HL-60 (cell line): ENCODE measurements at regions not wholly inside any gene's neighbourhood (a gene's known extent, or its start where the extent isn't known, plus 50 kb on each side); places are given as distances from the start of the nearest gene placed in this dataset.
A peak's percentile ranks its signal among the peaks of the same experiment; 100 is the strongest.
"Not testable (repeated sequence)": the region's sequence is repeated elsewhere in the genome, so short reads cannot be mapped to it uniquely, and the experiment has no call there.

Experiments used
- DNase-seq, 2 experiments: peaks; one replicate each; pipeline ENCODE4 v3.0.0-alpha.2; 2010 to 2020; ENCODE audit warnings: low read depth in 1 of 2, low spot score in 1 of 2
- H3K27ac ChIP-seq: fragments of 250-450 bp; sonication (Bioruptor Pico); replicated peaks from 2 replicates; pipeline ENCODE4 v1.5.1; 2020; ENCODE audit warnings: mild to moderate bottlenecking, moderate library complexity
- H3K27me3 ChIP-seq: fragments of 250-450 bp; sonication (Bioruptor Pico); 2 replicates; pipeline ENCODE4 v1.5.1; 2021; ENCODE audit warnings: mild to moderate bottlenecking, moderate library complexity; ENCODE audit not compliant: insufficient read depth, poor library complexity, severe bottlenecking
- H3K4me3 ChIP-seq: replicated peaks from 2 replicates; pipeline ENCODE4 v1.5.1; 2011; ENCODE audit warnings: mild to moderate bottlenecking, control low read depth, low read length; ENCODE audit not compliant: insufficient read depth
- CTCF ChIP-seq: IDR thresholded peaks from one replicate; pipeline ENCODE4 v1.5.1; 2011; ENCODE audit warnings: low read length, control low read depth, inconsistent platforms; ENCODE audit not compliant: insufficient read depth
- GABPA ChIP-seq: IDR thresholded peaks from 2 replicates; pipeline ENCODE4 v1.6.1; 2012; ENCODE audit warnings: low read depth
- POLR2AphosphoS5 ChIP-seq: IDR thresholded peaks from 2 replicates; pipeline ENCODE4 v1.6.1; 2012; ENCODE audit warnings: low read depth
- REST ChIP-seq: IDR thresholded peaks from 2 replicates; pipeline ENCODE4 v1.6.1; 2012; ENCODE audit warnings: low read depth; ENCODE audit not compliant: insufficient replicate concordance
- SPI1 ChIP-seq: IDR thresholded peaks from 2 replicates; pipeline ENCODE4 v1.6.1; 2012; ENCODE audit warnings: low read depth, mild to moderate bottlenecking, borderline replicate concordance

DNA sequence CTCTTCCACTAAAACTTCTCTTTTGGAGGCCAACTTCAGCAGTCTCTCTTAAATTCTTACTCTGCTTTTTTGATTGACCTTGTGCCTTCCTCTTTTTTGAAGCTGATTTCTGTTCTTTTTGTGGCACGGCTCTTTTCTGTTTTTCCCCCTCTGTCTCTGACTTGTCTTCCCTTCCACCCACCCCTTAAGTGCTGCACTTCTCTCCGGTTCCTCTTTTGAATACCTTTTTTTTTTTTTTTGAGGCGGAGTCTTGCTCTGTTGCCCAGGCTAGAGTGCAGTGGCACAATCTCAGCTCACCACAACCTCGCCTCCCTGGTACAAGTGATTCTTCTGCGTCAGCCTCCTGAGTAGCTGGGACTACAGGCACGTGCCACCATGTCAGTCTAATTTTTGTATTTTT lies 211.9 kb downstream of the BLID start:
- Histone ChIP-seq H3K27ac (no peak overlapping the region), H3K4me3 (no peak overlapping the region), H3K27me3 (no peaks in the 10 kb centered on the region)
- TF ChIP-seq REST (no peak), POLR2AphosphoS5 (no peak), GABPA (no peak), SPI1 (peak; percentile 52; the same call in 1 of the 2 replicates), CTCF (no peak)
- peak in 1 of 2 experiments; percentile 10 for DNase-seq

- Histone ChIP-seq H3K27me3 (peaks cover 3% of the 10 kb centered on the region), H3K27ac (no peak overlapping the region), H3K4me3 (no peak overlapping the region)
- TF ChIP-seq CTCF (no peak), POLR2AphosphoS5 (no peak), SPI1 (no peak), GABPA (no peak), REST (no peak)
- no peak for DNase-seq
These were observed 214.1 kb downstream of the BLID start for GRCh38 chr11:121901886-121902285.

- not testable (repeated sequence) for H3K27me3 ChIP-seq, DNase-seq, H3K4me3 ChIP-seq, H3K27ac ChIP-seq
These were observed 214.6 kb downstream of the BLID start for GRCh38 chr11:121901417-121901816.

DNA sequence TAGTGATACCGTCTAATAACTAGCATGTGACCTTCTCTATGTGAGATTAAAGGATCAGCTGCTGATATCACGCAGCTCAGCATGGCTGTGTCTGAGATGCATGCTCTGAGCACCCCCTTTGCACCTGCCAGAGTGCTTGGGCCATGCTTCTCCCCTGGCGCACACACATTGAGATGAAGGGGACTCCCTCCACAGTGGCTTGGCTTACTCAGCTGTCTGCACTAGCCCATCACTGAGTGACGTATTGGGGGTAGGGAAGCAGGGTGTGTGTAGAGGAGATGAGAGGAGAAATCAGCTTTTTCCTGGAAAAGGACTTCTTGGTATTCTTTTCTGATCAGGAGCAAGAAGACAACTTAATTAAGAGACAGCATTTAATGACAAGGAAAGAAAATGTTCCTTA lies 216.5 kb downstream of the BLID start:
- no peak for DNase-seq
- TF ChIP-seq POLR2AphosphoS5 = no peak
- no peak for TF ChIP-seq SPI1
- no peak for TF ChIP-seq GABPA
- no peak for TF ChIP-seq CTCF
- TF ChIP-seq REST = no peak
- Histone ChIP-seq H3K27me3 (peaks cover 3% of the 10 kb centered on the region), H3K27ac (no peak overlapping the region), H3K4me3 (no peak overlapping the region)
